Spleen (tissue), 11 donors: ENCODE measurements at regions not wholly inside any gene's neighbourhood (a gene's known extent, or its start where the extent isn't known, plus 50 kb on each side); places are given as distances from the start of the nearest gene placed in this dataset.

Experiments used
- DNase-seq: peaks from one replicate; pipeline ENCODE4 v3.0.0-alpha.2; 2020
- H3K27ac ChIP-seq, 8 donors: fragments of 200-600 bp; sonication (generic) in 7 of 8; 1 replicate in 4 of 8; 2 replicates in 4 of 8; pipeline versions ENCODE4 v1.5.0 to v1.8.0; 2016 to 2021; ENCODE audit warnings: inconsistent platforms in 4 of 8, mild to moderate bottlenecking in 4 of 8, moderate library complexity in 1 of 8
- H3K27me3 ChIP-seq, 7 donors: fragments of 200-600 bp; sonication (generic) in 6 of 7; replicated peaks in 1 of 7; 1 replicate in 4 of 7; 2 replicates in 3 of 7; pipeline versions ENCODE4 v1.5.0 to v1.8.0; 2016 to 2021; ENCODE audit warnings: inconsistent platforms in 3 of 7, mild to moderate bottlenecking in 1 of 7
- H3K36me3 ChIP-seq, 6 donors: fragments of 200-600 bp; sonication (generic) in 5 of 6; 1 replicate in 4 of 6; 2 replicates in 2 of 6; pipeline versions ENCODE4 v1.5.0 to v1.8.0; 2016 to 2021; ENCODE audit warnings: inconsistent platforms in 2 of 6
- H3K4me1 ChIP-seq, 6 donors: fragments of 200-600 bp; sonication (generic) in 5 of 6; 1 replicate in 3 of 6; 2 replicates in 3 of 6; pipeline versions ENCODE4 v1.5.0 to v1.8.0; 2016 to 2021; ENCODE audit warnings: inconsistent platforms in 3 of 6
- H3K4me3 ChIP-seq, 8 donors: fragments of 200-600 bp; sonication (generic) in 7 of 8; 1 replicate in 4 of 8; 2 replicates in 4 of 8; pipeline versions ENCODE4 v1.5.0 to v1.8.0; 2016 to 2021; ENCODE audit warnings: inconsistent platforms in 4 of 8, mild to moderate bottlenecking in 4 of 8, moderate library complexity in 2 of 8
- H3K9me3 ChIP-seq, 8 donors: fragments of 200-600 bp; sonication (generic) in 7 of 8; 1 replicate in 4 of 8; 2 replicates in 4 of 8; pipeline versions ENCODE4 v1.5.0 to v1.8.0; 2016 to 2021; ENCODE audit warnings: inconsistent platforms in 4 of 8
- CTCF ChIP-seq, 11 experiments: fragments of 200-600 bp in 7 of 11; fragments of 450-650 bp in 4 of 11; sonication (generic) in 4 of 11; IDR thresholded peaks in 8 of 11; conservative IDR thresholded peaks in 3 of 11; 1 replicate in 7 of 11; 2 replicates in 4 of 11; pipeline versions ENCODE4 v1.4.0 to v1.8.0; 2016 to 2021; ENCODE audit warnings: antibody characterized with exemption in 11 of 11, inconsistent platforms in 4 of 11, mild to moderate bottlenecking in 1 of 11
- POLR2A ChIP-seq, 3 donors: fragments of 450-650 bp; IDR thresholded peaks; one replicate each; pipeline ENCODE4 v1.5.1; 2017; ENCODE audit warnings: antibody characterized with exemption in 3 of 3, mild to moderate bottlenecking in 1 of 3
- POLR2AphosphoS5 ChIP-seq, 3 donors: sonication (generic); formaldehyde crosslinking; IDR thresholded peaks; one replicate each; pipeline ENCODE4 v1.5.1; 2017; ENCODE audit warnings: antibody characterized with exemption in 3 of 3
- WGBS, 5 donors: extraction: QIAGEN DNeasy Blood & Tissue Kit in 3 of 5; methylation state at CpG; one replicate each; pipeline versions ENCODE4 v1.1.5 to v1.1.7; 2013 to 2018; 5-methylcytosine and 5-hydroxymethylcytosine counted together
- intact Hi-C: fragments of 100-400 bp; cut with DNase I; formaldehyde crosslinking; loops from one replicate; pipeline ENCODE4 v1.15.0; 2023; ENCODE audit warnings: low total_unique reads
- donor health status: healthy with polysubstance abuse.
- donor health status: DM: no; HTN: no; CAD: no; lungs with moderate emphysema.
- donor health status: DM: no; HTN: no; CAD: no.
- donor health status: Bipolar disorder and iron deficiency.
- donor health status: healthy.
- donor health status: DM: no; HTN: no; CAD: no.
- donor health status: DM: yes; HTN: yes; CAD: no.

GRCh38 chr5:27325513-27325912, 287.1 kb upstream of the CDH9 start:
- Histone ChIP-seq H3K36me3 (no peaks in the 10 kb centered on the region), H3K27me3 (no peaks in the 10 kb centered on the region), H3K4me3 (no peak overlapping the region), H3K27ac (no peak overlapping the region), H3K9me3 (peaks cover 0 to 16% (median 3%) of the 10 kb centered on the region in 8 donors), H3K4me1 (no peaks in the 10 kb centered on the region)
- intact Hi-C loops = no loop called here
- no peak for DNase-seq
- TF ChIP-seq POLR2A (IDR thresholded peaks at IDR 0.05) = no peak
- TF ChIP-seq POLR2AphosphoS5 (IDR thresholded peaks at IDR 0.05) = no peak
- TF ChIP-seq CTCF (IDR thresholded peaks at IDR 0.05 in 8 of 11, conservative IDR thresholded peaks at IDR 0.05 in 3 of 11) = no peak

- Histone ChIP-seq H3K4me3 (no peak overlapping the region), H3K36me3 (no peaks in the 10 kb centered on the region), H3K27ac (no peak overlapping the region), H3K4me1 (no peaks in the 10 kb centered on the region), H3K9me3 (peaks cover 0 to 10% (median 0%) of the 10 kb centered on the region in 8 donors), H3K27me3 (no peaks in the 10 kb centered on the region)
- 80 to 86% (median 84%) methylated on average over 4 of the region's 4 CpGs for WGBS, 5 donors
- TF ChIP-seq POLR2AphosphoS5 (IDR thresholded peaks at IDR 0.05) (no peak), CTCF (IDR thresholded peaks at IDR 0.05 in 8 of 11, conservative IDR thresholded peaks at IDR 0.05 in 3 of 11) (no peak), POLR2A (IDR thresholded peaks at IDR 0.05) (no peak)
- DNase-seq = no peak
- intact Hi-C loops = no loop called here
These were observed 280.3 kb upstream of the CDH9 start for GRCh38 chr5:27318701-27319100.

- DNase-seq = no peak
- WGBS, 5 donors = 84 to 95% (median 90%) methylated on average over 2 of the region's 2 CpGs
- no peak for TF ChIP-seq POLR2A (IDR thresholded peaks at IDR 0.05)
- TF ChIP-seq POLR2AphosphoS5 (IDR thresholded peaks at IDR 0.05) = no peak
- TF ChIP-seq CTCF (IDR thresholded peaks at IDR 0.05 in 8 of 11, conservative IDR thresholded peaks at IDR 0.05 in 3 of 11) = no peak
- H3K9me3 ChIP-seq = peaks cover 0 to 10% (median 0%) of the 10 kb centered on the region in 8 donors
- H3K36me3 ChIP-seq = no peaks in the 10 kb centered on the region
- H3K27me3 ChIP-seq = no peaks in the 10 kb centered on the region
- no peak overlapping the region for H3K4me3 ChIP-seq
- H3K4me1 ChIP-seq = no peaks in the 10 kb centered on the region
- no peak overlapping the region for H3K27ac ChIP-seq
- intact Hi-C loops = no loop called here
These were observed 277.9 kb upstream of the CDH9 start for GRCh38 chr5:27316271-27316650.

- Histone ChIP-seq H3K36me3 (no peaks in the 10 kb centered on the region), H3K9me3 (peaks cover 0 to 10% (median 0%) of the 10 kb centered on the region in 8 donors), H3K27me3 (no peaks in the 10 kb centered on the region), H3K4me3 (no peak overlapping the region), H3K27ac (no peak overlapping the region), H3K4me1 (no peaks in the 10 kb centered on the region)
- 47 to 64% (median 56%) methylated on average over 7 of the region's 7 CpGs for WGBS, 5 donors
- intact Hi-C loops = no loop called here
- no peak for DNase-seq
- no peak for TF ChIP-seq CTCF (IDR thresholded peaks at IDR 0.05 in 8 of 11, conservative IDR thresholded peaks at IDR 0.05 in 3 of 11)
- TF ChIP-seq POLR2AphosphoS5 (IDR thresholded peaks at IDR 0.05) = no peak
- TF ChIP-seq POLR2A (IDR thresholded peaks at IDR 0.05) = no peak
These were observed 277.2 kb upstream of the CDH9 start for GRCh38 chr5:27315363-27316270.
